GM18505 (cell line): ENCODE measurements at regions not wholly inside any gene's neighbourhood (a gene's known extent, or its start where the extent isn't known, plus 50 kb on each side); places are given as distances from the start of the nearest gene placed in this dataset.

Source experiments
- ATAC-seq: cut with Tn5 transposase; IDR thresholded peaks from one replicate; pipeline ENCODE4 v1.9.1; 2021; ENCODE audit not compliant: unreplicated experiment
- POLR2A ChIP-seq: IDR thresholded peaks from 4 replicates; pipeline ENCODE4 v1.6.1; 2011; ENCODE audit warnings: borderline replicate concordance; ENCODE audit not compliant: insufficient read depth, insufficient read length; ENCODE audit errors: extremely low read depth

DNA sequence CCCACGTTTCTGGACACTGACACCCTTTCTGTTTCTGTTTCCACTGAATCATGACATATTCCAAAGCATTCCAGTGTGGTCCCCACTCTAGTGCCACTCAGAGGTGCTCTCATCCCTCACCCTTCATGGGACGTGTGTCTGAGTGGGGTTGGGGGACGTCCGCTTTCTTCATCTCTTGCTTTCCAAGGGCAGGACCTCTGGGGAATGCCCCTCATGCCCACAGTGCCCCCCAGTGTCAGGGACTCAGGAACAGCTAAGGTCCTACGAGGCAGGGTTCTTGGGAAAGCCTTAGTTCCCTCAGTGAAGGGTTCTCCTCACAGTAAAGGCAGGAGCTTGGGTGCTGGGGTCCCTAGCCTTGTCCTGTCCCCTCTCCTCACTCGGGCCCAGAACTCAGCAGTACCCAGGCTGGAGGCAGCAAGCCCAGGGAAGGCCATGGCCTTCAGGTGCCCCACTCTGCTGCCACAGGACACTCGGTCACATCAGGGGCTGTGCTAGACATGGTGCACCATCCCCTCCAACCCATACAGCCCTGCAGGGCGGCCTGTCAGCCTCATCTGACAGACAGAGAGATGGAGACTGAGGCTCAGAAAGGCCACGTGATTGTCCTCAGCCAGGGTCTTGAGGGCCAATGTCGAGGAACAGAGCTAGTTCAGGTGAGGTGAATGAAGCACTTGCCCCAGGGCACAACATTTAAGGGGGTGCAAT, 261.0 kb downstream of the TLE3 start:
- no peak for ATAC-seq
- no peak for TF ChIP-seq POLR2A

GRCh38 chr15:69838338-69838737, 259.4 kb downstream of the TLE3 start:
- ATAC-seq: no peak
- TF ChIP-seq POLR2A: no peak

- no peak for ATAC-seq
- TF ChIP-seq POLR2A: no peak
Observed at GRCh38 chr15:69838994-69839393, 258.7 kb downstream of the TLE3 start.

- no peak for TF ChIP-seq POLR2A
- ATAC-seq: no peak
Observed at GRCh38 chr15:69841113-69841828, 256.4 kb downstream of the TLE3 start.

- no peak for TF ChIP-seq POLR2A
- ATAC-seq: no peak
Observed at GRCh38 chr15:69842851-69843250, 254.9 kb downstream of the TLE3 start.

DNA sequence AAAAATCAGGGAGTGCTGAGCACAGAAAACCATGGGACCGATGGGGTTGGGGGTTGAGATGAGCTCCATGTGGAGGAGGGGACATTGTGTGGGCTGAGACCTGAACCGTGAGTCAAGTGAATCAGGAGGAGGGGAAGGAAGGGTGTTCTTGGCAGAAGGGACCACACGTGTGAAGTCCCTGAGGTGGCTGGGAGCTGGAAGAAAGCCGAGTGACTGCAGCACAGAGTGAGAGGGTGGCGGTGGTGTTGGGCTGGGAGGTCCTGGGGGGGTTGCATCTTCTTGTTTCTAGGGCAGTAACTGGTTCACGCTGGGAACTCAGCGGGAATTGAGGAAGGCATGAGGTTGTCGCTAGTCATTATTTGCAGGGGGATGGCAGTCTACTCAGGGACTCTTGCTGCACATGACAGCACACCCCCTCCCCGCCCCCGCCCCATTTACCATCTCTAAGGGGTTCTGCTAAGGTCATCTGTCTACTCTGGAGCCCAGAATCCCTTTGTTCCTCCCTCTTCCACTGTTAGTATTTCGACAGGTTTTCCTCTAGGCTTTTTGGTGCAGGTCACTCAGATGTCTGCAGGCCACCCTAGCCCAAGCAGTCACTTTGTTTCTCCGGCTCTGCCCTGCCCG, 254.3 kb downstream of the TLE3 start:
- ATAC-seq: no peak
- no peak for TF ChIP-seq POLR2A

- no peak for ATAC-seq
- TF ChIP-seq POLR2A: no peak
Observed at GRCh38 chr15:69843900-69844304, 253.8 kb downstream of the TLE3 start.

DNA sequence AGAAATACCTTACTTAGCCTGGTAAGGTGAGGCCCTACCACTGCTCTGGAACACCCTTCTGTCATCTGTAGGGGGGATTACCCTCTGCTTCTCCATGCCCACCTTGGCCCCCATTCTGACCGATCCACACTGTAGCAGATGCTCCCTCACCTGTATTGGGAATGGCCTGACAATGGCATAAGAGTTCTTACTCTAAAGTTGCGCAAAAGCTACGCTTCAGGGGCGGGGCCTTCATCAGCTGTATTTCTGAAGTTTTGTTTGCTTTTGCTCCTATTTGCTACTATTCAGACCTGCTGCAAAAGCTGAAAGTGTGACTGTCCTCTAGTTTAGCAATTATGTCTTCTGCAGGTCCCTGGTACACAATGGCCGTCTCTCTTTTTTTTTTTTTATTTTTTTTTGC, 252.6 kb downstream of the TLE3 start:
- no peak for TF ChIP-seq POLR2A
- no peak for ATAC-seq

DNA sequence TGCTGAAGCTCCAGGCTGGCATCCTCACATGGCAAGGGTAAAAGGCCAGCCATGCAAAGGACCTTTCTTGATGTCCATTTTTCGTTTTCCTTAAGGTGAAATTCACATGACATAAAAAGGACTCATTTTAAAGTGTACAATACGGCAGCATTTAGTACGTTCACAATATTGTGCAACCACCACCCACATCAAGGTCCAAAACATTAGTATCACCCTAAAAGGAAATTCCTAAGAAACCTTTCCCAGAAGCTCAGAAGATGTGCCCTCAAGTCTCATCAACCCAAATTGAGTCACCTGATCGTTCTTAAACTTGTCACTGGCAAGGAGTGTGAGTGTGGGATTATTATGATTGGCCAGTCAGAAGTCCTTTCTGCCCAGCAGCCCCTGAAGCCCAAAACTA, 250.1 kb downstream of the TLE3 start:
- ATAC-seq: no peak
- TF ChIP-seq POLR2A: no peak

DNA sequence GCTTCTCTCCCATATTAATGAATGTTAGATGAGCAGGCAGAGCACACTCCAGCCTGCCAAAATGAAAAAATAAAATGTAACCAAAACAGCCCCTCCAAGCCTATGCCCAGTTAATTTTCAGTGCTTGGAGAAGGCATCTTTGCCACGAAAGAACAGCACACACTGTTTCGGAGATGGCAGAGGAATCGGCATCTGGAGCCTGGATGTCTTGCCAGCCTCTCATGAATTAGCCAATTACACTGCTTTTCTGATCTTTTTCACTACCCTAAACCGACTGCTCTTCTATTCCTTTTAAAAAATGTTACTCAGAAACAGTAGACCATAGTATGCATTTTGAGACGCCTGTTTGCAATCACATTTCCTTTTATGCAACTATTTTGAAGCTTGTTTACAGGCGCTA, 249.6 kb downstream of the TLE3 start:
- no peak for TF ChIP-seq POLR2A
- no peak for ATAC-seq

- no peak for ATAC-seq
- no peak for TF ChIP-seq POLR2A
Observed at GRCh38 chr15:69848551-69849231, 249.0 kb downstream of the TLE3 start.

DNA sequence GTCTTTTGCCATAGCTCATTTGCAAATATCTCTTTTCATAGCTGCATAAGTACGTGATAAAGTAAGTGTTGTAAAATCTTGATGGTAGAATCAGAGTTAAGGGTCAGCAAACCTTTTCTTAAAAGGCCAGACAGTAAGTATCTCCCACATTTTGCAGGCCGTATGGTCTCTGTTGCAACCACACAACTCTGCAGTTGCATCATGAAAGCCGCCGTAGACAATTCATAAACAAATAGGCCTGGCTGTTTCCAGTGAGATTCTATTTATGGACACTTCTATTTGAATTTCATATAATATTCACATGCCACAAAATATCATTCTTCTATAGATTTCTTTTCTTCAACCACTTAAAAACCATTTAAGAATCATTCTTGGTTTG, 248.5 kb downstream of the TLE3 start:
- ATAC-seq: no peak
- no peak for TF ChIP-seq POLR2A

DNA sequence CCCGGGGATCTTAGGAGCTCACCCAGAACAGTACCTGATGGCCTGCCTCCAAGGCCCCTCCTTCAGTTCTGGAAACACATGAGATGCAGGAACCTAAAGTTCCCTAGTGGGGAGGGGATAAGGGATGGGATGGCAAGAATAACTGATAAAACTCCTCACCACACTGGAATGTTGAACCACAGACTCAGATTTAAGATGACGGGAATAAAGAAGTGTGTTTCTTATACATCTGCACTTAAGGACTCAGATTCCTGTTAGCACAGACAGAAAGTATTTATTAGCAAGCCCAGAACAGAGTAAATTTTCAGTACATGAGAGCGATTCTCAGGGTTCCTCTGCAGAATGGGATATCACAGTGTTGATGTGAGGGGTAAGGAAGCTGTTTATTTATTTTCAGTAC, 245.2 kb downstream of the TLE3 start:
- ATAC-seq: no peak
- TF ChIP-seq POLR2A: no peak
